NCI-H1436 (cell line): ENCODE measurements at regions not wholly inside any gene's neighbourhood (a gene's known extent, or its start where the extent isn't known, plus 50 kb on each side); places are given as distances from the start of the nearest gene placed in this dataset.
"Not testable (repeated sequence)": the region's sequence is repeated elsewhere in the genome, so short reads cannot be mapped to it uniquely, and the experiment has no call there.

ENCODE experiments used
- DNase-seq: peaks from one replicate; lab custom pipeline; 2025; lab: John Stamatoyannopoulos, UW

GRCh38 chr13:44748439-44748838 is 172.3 kb upstream of the TSC22D1 start:
- DNase-seq: no peak

- no peak for DNase-seq
Measured at GRCh38 chr13:44747179-44747578, 171.0 kb upstream of the TSC22D1 start.

- no peak for DNase-seq
Measured at GRCh38 chr13:44746690-44747089, 170.6 kb upstream of the TSC22D1 start.

DNA sequence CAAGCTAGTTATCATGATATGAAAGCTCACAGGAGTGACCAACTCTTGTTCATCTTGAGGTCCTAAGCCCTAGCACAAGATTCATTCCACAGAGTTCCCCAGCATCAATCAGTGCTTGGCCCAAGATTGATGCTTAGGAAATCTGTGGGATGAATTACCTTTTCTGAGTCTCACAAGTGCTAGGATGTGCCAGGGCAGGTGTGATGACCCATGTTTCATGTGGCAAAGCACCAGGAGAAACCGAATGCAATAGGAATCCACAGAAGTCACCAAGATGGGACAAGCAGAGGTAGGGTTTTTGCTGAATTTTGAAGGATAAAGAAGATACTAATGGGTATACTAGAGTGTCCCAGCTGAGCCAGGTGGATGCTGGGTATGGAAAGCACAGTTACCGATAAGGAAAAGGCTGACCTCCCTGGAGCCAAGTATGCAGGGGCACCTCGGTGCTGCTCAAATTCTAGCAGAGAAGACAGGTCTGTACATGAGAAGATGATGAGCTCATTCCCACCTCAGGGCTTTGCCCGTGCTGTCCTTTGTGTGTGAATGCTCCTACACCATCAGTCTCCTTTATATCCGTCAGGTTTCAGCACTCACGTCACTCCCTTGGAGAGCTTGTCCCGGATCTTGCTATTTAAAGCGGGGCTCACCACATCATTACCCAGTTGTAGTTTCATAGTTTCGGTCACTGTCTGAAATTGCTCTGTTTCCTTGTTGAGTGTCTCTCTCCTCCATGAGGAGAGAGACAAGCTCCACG is 168.9 kb upstream of the TSC22D1 start:
- no peak for DNase-seq

DNA sequence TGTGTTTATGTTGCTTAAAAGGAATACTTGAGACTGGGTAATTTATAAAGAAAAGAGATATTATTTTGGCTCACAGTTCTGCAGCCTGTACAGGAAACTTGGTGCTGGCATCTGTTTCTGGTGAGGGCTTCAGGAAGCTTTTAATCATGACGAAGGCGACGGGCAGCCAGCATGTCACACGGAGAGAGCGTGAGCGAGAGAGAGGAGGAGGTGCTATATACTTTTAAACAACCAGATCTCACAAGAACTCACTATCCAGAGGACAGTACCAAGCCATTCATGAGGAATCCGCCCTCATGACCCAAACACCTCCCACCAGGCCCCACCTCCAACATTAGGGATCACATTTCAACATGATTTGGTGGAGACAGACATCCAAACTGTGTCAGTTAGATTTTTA is 163.4 kb upstream of the TSC22D1 start:
- DNase-seq: no peak

GRCh38 chr13:44739120-44739519 is 163.0 kb upstream of the TSC22D1 start:
- DNase-seq: no peak

DNA sequence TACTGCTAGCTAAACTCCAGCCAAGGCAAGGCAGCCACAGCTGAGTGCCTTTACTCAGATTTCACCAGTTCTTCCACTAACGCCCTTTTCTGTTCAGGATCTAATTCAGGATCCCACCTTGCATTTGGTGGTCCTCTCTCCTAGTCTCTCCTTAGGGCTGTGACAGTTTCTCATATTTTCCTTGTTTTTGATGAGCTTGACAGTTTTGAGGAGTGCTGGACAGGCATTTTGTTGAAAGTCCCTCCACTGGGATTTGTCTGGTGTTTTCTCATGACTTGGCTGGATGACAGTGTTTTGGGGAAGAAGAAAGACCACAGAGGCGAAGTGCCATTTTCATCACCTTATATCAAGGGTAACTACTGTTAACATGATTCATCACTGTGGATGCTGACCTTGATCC is 162.3 kb upstream of the TSC22D1 start:
- DNase-seq: no peak

DNA sequence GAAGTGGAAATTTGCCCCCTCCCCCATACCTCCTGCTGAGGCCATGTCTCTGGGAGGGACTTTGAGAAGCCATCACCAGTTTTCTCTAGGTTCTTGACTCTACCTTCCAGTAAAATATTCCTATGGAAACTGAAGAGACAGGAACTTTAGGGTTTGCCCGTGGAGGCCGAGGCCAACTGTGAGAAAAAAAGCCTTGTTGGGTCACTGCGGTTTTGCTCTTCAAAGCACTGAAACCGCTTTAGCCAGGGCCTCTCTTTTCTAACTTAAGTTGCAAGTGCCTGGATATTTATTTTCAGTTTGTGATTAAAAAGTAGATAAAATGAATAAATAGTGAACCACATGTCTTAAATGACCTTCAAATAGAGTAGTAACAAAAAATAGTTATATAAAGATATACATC is 159.7 kb upstream of the TSC22D1 start:
- no peak for DNase-seq

- DNase-seq: no peak
Measured at GRCh38 chr13:44734201-44734707, 158.1 kb upstream of the TSC22D1 start.

DNA sequence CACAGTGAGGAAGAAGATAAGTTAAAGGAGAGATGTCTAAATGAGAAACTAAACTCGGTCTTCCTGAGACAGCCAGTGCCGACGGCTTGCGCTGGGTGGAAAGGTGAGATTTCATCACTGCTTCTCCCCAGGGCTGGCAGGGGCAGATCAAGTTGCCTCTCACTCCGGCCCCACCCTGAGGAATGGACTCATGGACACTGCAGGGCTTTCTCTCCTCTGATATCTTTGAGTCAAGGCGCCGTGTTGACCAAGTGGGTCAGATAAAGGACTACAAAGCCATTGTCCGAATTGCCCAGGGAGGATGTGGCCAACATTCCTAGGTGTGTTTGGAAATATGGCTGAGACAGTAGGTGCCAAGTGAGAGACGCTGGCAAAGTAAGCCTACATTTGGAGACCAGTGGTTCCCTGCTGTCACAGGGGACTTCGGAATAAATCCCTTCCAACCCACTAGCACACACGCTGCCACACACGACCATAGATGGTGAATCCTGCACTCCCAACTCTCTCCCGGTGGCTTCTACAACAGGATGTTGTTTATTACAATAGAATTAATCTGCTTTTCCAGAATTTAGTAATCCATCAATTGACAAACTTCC is 156.5 kb upstream of the TSC22D1 start:
- no peak for DNase-seq

- no peak for DNase-seq
Measured at GRCh38 chr13:44730851-44731250, 154.7 kb upstream of the TSC22D1 start.

GRCh38 chr13:44730099-44730498 is 154.0 kb upstream of the TSC22D1 start:
- DNase-seq: no peak

DNA sequence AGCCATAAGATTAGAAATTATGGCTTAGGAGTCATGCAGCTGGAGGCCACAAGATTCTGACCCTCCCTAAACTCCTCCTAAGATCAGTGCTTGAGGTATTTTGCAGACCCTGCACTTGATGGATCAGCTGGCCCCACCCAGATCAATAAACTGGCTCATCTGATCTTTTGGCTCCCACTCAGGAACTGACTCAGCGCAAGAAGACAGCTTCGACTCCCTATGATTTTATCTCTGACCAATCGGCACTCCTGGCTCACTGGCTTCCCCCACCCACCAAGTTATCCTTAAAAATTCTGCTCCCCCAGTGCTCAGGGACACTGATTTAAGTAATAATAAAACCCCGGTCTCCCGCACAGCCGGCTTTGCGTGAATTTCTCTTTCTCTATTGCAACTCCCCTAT is 151.5 kb upstream of the TSC22D1 start:
- not testable (repeated sequence) for DNase-seq

- DNase-seq: no peak
Measured at GRCh38 chr13:44726778-44727177, 150.6 kb upstream of the TSC22D1 start.

DNA sequence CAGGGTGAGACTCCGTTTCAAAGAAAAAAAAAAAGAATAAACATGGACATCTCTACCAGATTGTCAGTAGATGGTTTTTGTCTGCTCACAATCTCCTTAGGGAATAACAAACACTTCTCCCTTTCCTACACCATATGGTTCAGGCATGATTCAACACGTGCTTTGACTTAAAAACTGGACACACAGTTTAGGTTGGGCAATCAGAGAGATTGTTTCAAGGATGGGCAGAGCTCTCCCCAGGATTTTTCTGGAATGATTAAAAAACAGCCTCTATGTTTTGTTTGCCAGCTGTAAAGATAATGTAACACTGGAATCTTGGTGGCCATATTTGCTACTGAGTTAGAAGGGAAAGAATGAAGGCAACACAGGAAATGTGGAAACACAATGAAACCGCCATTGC is 150.1 kb upstream of the TSC22D1 start:
- no peak for DNase-seq

DNA sequence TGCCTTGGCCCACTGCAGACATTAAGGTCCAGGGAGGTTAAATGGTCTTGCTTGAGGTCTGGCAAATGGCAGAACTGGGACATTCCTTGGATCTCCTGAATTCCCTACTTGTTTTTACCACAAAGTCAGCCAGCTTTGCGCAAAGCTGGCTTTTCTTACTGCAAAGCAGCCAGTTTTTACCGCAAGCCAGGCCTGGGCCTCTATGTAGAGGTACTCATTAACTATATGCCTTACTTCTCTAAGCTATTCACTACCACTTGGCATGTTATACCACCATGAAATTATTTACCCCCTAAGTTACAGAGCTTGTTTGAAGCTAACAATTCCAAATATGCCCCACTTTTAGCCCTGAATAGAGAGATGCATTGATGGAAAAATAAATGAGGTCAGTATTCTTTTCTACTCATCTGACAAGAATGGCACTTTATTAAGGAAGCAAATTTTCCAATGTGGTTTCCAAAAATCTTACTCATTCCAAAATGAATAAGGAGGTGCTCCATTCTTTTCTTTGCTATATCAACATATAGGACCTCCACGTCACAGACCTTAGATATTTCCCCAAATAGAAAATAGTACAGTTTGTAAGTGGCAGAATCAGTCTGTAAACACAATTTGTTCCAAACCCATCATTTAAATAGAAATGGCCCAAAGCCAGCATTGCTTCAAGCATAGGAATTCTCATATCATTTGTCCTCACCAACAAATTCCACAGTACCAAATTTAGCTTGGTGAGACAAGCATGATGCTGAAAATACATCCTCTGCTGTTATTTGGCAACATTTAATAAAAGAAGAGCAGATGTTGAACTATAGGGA is 143.9 kb upstream of the TSC22D1 start:
- no peak for DNase-seq

DNA sequence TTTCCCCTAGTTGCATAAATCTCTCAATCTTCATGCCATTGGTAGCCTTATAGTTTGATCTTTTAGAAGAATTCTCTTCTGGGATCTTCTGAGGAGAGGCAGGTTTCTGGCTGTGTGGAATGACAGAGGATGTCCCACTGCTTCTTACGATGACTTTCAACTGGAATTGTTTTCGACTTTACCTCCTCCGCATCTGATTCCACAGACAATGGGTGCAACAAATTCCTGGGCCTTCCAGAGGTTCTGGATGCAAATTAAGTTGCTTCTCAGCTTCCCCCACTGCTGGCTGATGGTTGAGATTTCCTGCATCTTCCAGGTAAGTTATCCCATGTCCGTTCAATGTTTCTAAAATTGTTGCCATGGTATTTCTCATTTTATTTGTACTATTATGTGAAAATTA is 142.3 kb upstream of the TSC22D1 start:
- no peak for DNase-seq

DNA sequence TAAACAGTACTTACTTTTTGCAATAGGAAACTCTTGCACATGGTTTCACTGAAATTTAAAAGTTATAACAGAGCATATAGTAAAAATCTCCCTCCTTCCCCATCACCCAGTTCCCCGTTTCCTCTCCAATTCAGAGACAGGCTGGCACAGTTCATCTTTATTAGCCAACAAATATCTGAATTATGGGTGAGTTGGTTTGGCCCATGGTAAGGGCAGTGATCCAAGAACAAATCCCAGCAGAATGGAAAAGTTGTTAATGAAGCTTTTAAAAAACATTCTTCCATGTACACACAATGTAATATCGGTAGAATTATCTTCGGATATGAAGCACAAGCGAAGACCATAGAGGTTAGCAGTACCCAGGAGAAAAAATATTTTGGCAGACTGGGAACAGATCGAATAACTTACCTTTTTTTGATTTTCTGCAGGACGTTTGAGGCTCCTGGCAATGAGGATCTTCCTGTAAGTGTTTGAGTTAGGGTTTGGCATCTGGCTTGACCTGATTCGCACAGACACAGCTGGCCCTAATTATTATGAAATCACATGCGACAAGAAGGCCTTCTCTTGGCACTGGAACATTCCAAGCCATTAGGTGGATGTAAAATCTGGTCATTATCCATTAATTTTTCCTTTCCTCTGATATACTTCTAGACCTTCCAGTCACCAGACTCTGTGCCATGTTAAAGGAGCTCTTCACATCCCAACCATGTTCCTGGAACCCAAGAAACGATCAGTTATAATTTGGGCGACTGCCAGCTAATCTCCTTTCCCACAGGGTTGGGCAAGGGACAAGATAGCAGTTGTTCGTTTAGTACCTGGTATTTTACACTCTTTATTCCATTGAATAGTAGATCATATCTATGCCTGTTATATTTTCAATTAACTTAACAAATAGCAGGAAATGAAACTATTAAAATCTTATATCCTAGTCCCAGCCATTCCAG is 139.4 kb upstream of the TSC22D1 start:
- no peak for DNase-seq

GRCh38 chr13:44713788-44714469 is 137.8 kb upstream of the TSC22D1 start:
- no peak for DNase-seq

DNA sequence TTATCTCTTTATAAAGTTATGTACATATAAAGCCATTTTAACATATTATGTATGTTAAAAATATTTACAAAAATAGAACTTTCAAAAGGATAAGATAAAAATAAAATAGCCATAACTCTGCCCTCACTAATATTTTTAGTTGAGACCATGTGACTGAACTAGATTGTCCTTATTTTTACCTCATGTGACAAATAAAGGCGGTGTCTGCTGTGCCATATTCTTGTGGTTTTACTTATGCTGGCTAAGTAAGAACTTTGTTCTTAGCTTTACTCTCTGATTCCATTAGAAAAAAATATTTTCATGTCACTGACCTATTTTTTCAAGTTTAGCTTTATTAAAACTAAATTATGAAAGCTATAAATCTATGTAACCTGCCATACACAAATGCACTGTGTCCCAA is 135.6 kb upstream of the TSC22D1 start:
- DNase-seq: no peak

DNA sequence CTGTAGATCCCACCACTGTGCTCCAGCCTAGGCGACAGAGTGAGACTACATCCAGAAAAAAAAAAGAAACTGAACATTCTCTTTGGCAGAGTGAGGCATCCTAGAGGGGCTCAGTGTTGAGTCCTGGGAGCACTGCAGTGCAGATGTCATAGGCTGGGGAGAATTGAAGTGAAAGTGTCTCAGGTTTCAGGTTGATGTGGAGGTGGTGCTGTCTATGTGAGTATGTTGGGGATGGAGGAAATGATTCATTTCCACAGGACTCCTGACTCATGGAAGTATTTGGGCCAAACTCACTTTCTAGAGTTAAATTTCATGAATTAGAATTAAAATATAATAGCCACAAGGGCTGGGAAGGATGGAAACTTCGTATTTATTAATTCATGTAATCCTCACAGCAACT is 134.4 kb upstream of the TSC22D1 start:
- no peak for DNase-seq
